Right atrium auricular region (tissue), 2 donors: ENCODE measurements at regions not wholly inside any gene's neighbourhood (a gene's known extent, or its start where the extent isn't known, plus 50 kb on each side); places are given as distances from the start of the nearest gene placed in this dataset.

Experiments
- DNase-seq: peaks from one replicate; pipeline ENCODE4 v3.0.0-alpha.2; 2019; ENCODE audit warnings: low spot score
- H3K27ac ChIP-seq, 2 donors: fragments of 200-600 bp; sonication (generic); 1 replicate in 1 of 2; 2 replicates in 1 of 2; pipeline ENCODE4 v1.5.1; 2016 to 2019
- H3K27me3 ChIP-seq, 2 donors: fragments of 200-600 bp; sonication (generic); one replicate each; pipeline versions ENCODE4 v1.5.1 to v1.6.0; 2017 to 2019
- H3K36me3 ChIP-seq: fragments of 200-600 bp; sonication (generic); one replicate; pipeline ENCODE4 v1.5.1; 2016
- H3K4me1 ChIP-seq, 2 donors: fragments of 200-600 bp; sonication (generic); one replicate each; pipeline versions ENCODE4 v1.5.1 to v1.6.0; 2017 to 2019
- H3K4me3 ChIP-seq, 2 donors: fragments of 200-600 bp; sonication (generic); 1 replicate in 1 of 2; 2 replicates in 1 of 2; pipeline ENCODE4 v1.5.1; 2017 to 2019; ENCODE audit warnings: mild to moderate bottlenecking in 1 of 2, moderate library complexity in 1 of 2
- H3K9me3 ChIP-seq, 2 donors: fragments of 200-600 bp; sonication (generic); one replicate each; pipeline ENCODE4 v1.5.1; 2019
- TF ChIP-seq, protein P1 (sequence below), 2 donors: fragments of 200-600 bp; sonication (generic); IDR thresholded peaks; one replicate each; pipeline ENCODE4 v1.5.1; 2019; ENCODE audit warnings: antibody characterized with exemption in 2 of 2

GRCh38 chr10:60566096-60566495 is 176.4 kb upstream of the ANK3 start:
- Histone ChIP-seq H3K36me3 (no peaks in the 10 kb centered on the region), H3K27ac (no peak overlapping the region), H3K9me3 (peaks cover 0 to 6% of the 10 kb centered on the region in 2 donors), H3K4me1 (no peaks in the 10 kb centered on the region), H3K27me3 (no peaks in the 10 kb centered on the region), H3K4me3 (no peak overlapping the region)
- no peak for DNase-seq
- TF ChIP-seq, protein P1, sequence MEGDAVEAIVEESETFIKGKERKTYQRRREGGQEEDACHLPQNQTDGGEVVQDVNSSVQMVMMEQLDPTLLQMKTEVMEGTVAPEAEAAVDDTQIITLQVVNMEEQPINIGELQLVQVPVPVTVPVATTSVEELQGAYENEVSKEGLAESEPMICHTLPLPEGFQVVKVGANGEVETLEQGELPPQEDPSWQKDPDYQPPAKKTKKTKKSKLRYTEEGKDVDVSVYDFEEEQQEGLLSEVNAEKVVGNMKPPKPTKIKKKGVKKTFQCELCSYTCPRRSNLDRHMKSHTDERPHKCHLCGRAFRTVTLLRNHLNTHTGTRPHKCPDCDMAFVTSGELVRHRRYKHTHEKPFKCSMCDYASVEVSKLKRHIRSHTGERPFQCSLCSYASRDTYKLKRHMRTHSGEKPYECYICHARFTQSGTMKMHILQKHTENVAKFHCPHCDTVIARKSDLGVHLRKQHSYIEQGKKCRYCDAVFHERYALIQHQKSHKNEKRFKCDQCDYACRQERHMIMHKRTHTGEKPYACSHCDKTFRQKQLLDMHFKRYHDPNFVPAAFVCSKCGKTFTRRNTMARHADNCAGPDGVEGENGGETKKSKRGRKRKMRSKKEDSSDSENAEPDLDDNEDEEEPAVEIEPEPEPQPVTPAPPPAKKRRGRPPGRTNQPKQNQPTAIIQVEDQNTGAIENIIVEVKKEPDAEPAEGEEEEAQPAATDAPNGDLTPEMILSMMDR (IDR thresholded peaks at IDR 0.05) = no peak

DNA sequence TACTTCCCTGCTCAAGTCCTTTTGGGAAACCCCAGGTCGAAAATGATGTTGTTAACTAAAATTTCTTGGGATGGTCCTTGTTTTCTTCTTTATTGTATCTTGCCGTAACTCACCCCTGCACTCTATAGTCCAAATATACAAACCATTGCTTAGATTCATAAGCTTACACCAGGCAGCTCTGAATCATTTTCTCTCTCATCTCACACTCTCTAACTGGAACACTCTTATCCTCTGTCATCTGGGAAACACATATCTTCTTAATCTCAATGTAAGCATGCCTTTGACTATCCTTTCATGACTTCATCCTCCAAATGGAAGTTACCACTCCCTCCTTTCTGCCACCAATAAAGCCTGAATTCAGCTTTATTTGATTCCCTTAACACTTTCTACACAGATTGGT is 175.8 kb upstream of the ANK3 start:
- no peaks in the 10 kb centered on the region for H3K4me1 ChIP-seq
- H3K27me3 ChIP-seq = no peaks in the 10 kb centered on the region
- no peak overlapping the region for H3K27ac ChIP-seq
- no peak for DNase-seq
- no peaks in the 10 kb centered on the region for H3K36me3 ChIP-seq
- H3K9me3 ChIP-seq = peaks cover 0 to 6% of the 10 kb centered on the region in 2 donors
- TF ChIP-seq, protein P1 (IDR thresholded peaks at IDR 0.05) = no peak
- no peak overlapping the region for H3K4me3 ChIP-seq

GRCh38 chr10:60564475-60564874 is 174.8 kb upstream of the ANK3 start:
- Histone ChIP-seq H3K9me3 (peaks cover 0 to 6% of the 10 kb centered on the region in 2 donors), H3K36me3 (no peaks in the 10 kb centered on the region), H3K4me1 (no peaks in the 10 kb centered on the region), H3K27me3 (no peaks in the 10 kb centered on the region), H3K4me3 (no peak overlapping the region), H3K27ac (no peak overlapping the region)
- TF ChIP-seq, protein P1 (IDR thresholded peaks at IDR 0.05) = no peak
- no peak for DNase-seq

GRCh38 chr10:60560451-60560850 is 170.8 kb upstream of the ANK3 start:
- Histone ChIP-seq H3K9me3 (no peaks in the 10 kb centered on the region), H3K36me3 (no peaks in the 10 kb centered on the region), H3K4me3 (no peak overlapping the region), H3K27ac (no peak overlapping the region), H3K4me1 (no peaks in the 10 kb centered on the region), H3K27me3 (no peaks in the 10 kb centered on the region)
- TF ChIP-seq, protein P1 (IDR thresholded peaks at IDR 0.05) = no peak
- DNase-seq = no peak

- TF ChIP-seq, protein P1 (IDR thresholded peaks at IDR 0.05) = no peak
- no peak for DNase-seq
- Histone ChIP-seq H3K4me3 (no peak overlapping the region), H3K27ac (no peak overlapping the region), H3K4me1 (no peaks in the 10 kb centered on the region), H3K36me3 (no peaks in the 10 kb centered on the region), H3K9me3 (no peaks in the 10 kb centered on the region), H3K27me3 (no peaks in the 10 kb centered on the region)
These were observed 166.0 kb upstream of the ANK3 start for GRCh38 chr10:60555700-60556099.

GRCh38 chr10:60549686-60550085 is 160.0 kb upstream of the ANK3 start:
- H3K27ac ChIP-seq = no peak overlapping the region
- no peak overlapping the region for H3K4me3 ChIP-seq
- H3K4me1 ChIP-seq = no peaks in the 10 kb centered on the region
- H3K27me3 ChIP-seq = no peaks in the 10 kb centered on the region
- no peaks in the 10 kb centered on the region for H3K9me3 ChIP-seq
- DNase-seq = no peak
- H3K36me3 ChIP-seq = no peaks in the 10 kb centered on the region
- TF ChIP-seq, protein P1 (IDR thresholded peaks at IDR 0.05) = peak in 1 of 2 donors; percentile 45
